CD4-positive, alpha-beta memory T cell (primary cell): ENCODE measurements at regions not wholly inside any gene's neighbourhood (a gene's known extent, or its start where the extent isn't known, plus 50 kb on each side); places are given as distances from the start of the nearest gene placed in this dataset.

Experiments used
- CTCF ChIA-PET: fragments of 350-600 bp; sonication (Branson Sonifier 250); formaldehyde crosslinking; loops from one replicate; lab custom pipeline; 2021; ENCODE audit warnings: inconsistent platforms; ENCODE audit not compliant: partially characterized antibody; lab: Charles Lee
- POLR2A ChIA-PET: fragments of 350-600 bp; sonication (Branson Sonifier 250); formaldehyde crosslinking; loops from one replicate; lab custom pipeline; 2021; ENCODE audit not compliant: partially characterized antibody; lab: Charles Lee
- DNase-seq, 5 donors: peaks; one replicate each; pipeline versions ENCODE4 v3.0.0 to v3.0.0-alpha.2; 2020 to 2022; ENCODE audit warnings: mixed read lengths in 1 of 5
- H3K27ac ChIP-seq: one replicate; pipeline ENCODE4 v1.7.0; 2013; ENCODE audit warnings: low read depth, low read length
- H3K27me3 ChIP-seq: 2 replicates; pipeline ENCODE4 v1.7.0; 2013; ENCODE audit warnings: mild to moderate bottlenecking, low read length, moderate library complexity; ENCODE audit not compliant: insufficient read depth
- H3K36me3 ChIP-seq: 2 replicates; pipeline ENCODE4 v1.7.0; 2013; ENCODE audit warnings: mild to moderate bottlenecking, low read length, moderate library complexity; ENCODE audit not compliant: insufficient read depth
- H3K4me1 ChIP-seq: 2 replicates; pipeline ENCODE4 v1.7.0; 2013; ENCODE audit warnings: mild to moderate bottlenecking, low read length, moderate library complexity; ENCODE audit not compliant: insufficient read depth
- H3K4me3 ChIP-seq, 2 donors: one replicate each; pipeline ENCODE4 v1.7.0; 2013; ENCODE audit warnings: low read length in 2 of 2, mild to moderate bottlenecking in 1 of 2
- H3K9me3 ChIP-seq, 2 donors: one replicate each; pipeline ENCODE4 v1.7.0; 2013; ENCODE audit warnings: low read length in 2 of 2, control low read depth in 1 of 2; ENCODE audit not compliant: control insufficient read depth in 1 of 2
- H3K27ac Mint-ChIP-seq, 7 donors: one replicate each; pipeline ENCODE4 v1.8.0; 2020 to 2021; ENCODE audit warnings: mixed read lengths in 7 of 7, mild to moderate bottlenecking in 6 of 7, inconsistent platforms in 3 of 7, moderate library complexity in 3 of 7
- H3K27me3 Mint-ChIP-seq, 2 donors: one replicate each; pipeline ENCODE4 v1.8.0; 2020 to 2021; ENCODE audit warnings: mixed read lengths in 2 of 2
- H3K36me3 Mint-ChIP-seq, 2 donors: one replicate each; pipeline ENCODE4 v1.8.0; 2020 to 2021; ENCODE audit warnings: mixed read lengths in 2 of 2, inconsistent platforms in 1 of 2, mild to moderate bottlenecking in 1 of 2
- H3K4me1 Mint-ChIP-seq, 4 donors: one replicate each; pipeline ENCODE4 v1.8.0; 2020 to 2021; ENCODE audit warnings: mixed read lengths in 4 of 4, mild to moderate bottlenecking in 1 of 4
- H3K4me3 Mint-ChIP-seq, 8 donors: one replicate each; pipeline ENCODE4 v1.8.0; 2020 to 2021; ENCODE audit warnings: mixed read lengths in 8 of 8, mild to moderate bottlenecking in 7 of 8, moderate library complexity in 6 of 8, inconsistent platforms in 3 of 8
- H3K9me3 Mint-ChIP-seq, 8 donors: one replicate each; pipeline ENCODE4 v1.8.0; 2020 to 2021; ENCODE audit warnings: mixed read lengths in 8 of 8, mild to moderate bottlenecking in 5 of 8, inconsistent platforms in 3 of 8, moderate library complexity in 1 of 8
- intact Hi-C: fragments of 100-400 bp; cut with micrococcal nuclease; formaldehyde crosslinking; loops from one replicate; pipeline ENCODE4 v1.15.1; 2023

DNA sequence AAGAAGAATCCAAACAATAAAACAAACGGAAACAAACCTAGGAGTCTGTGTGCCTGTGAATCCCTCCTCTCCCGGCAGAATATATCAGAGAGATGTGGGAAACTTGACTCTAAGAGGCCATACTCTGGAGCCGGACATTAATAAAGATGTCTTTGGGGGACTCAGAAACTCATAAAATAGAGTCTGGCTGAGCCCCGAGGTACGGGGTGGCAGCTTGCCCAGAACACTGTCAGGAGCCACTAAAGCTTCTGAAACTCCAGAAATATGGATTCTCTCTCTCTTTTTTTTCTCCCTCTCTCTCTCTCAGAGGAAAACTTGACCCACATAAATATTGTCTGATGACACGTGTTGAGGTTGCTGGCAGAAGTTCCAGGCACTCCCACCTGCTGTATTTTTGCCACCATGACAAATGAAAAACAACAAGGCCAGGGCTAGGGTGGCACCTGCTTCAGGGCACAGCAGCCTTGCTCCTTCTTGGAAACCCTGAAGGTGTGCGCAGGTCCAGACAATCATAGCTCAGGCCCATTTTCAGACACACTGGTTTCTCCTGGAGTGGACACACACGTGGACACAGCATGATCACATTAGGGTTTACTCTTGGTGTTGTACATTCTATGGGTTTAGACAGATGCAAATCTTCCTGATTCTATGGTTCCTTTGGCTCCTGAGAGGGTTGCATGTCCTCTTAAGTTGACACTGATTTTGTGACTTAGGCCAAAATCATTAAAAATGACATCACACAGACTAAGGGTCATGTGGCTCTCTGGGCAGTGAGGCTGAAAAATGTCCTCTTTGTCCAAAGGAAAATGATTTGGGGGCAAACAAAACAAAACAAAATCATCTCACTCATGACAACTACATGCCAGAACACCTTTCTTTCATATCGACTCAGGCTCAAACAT lies 282.6 kb upstream of the IRX3 start:
- H3K27ac Mint-ChIP-seq, result no peak overlapping the region
- intact Hi-C loops, result no loop called here
- H3K27me3 Mint-ChIP-seq, result no peaks in the 10 kb centered on the region
- Histone ChIP-seq H3K4me1 (no peaks in the 10 kb centered on the region), H3K9me3 (no peaks in the 10 kb centered on the region), H3K4me3 (no peak overlapping the region), H3K27me3 (no peaks in the 10 kb centered on the region), H3K36me3 (no peaks in the 10 kb centered on the region), H3K27ac (no peak overlapping the region)
- no peak overlapping the region for H3K4me3 Mint-ChIP-seq
- no peak for DNase-seq
- ChIA-PET POLR2A (no interaction called here), CTCF (no interaction called here)
- H3K36me3 Mint-ChIP-seq, result no peaks in the 10 kb centered on the region
- no peaks in the 10 kb centered on the region for H3K4me1 Mint-ChIP-seq
- peaks cover 0 to 2% (median 0%) of the 10 kb centered on the region in 8 donors for H3K9me3 Mint-ChIP-seq

- H3K36me3 ChIP-seq, result no peaks in the 10 kb centered on the region
- Mint-ChIP-seq H3K27me3 (no peaks in the 10 kb centered on the region), H3K27ac (no peak overlapping the region), H3K9me3 (peaks cover 0 to 2% (median 0%) of the 10 kb centered on the region in 8 donors), H3K36me3 (no peaks in the 10 kb centered on the region), H3K4me1 (no peaks in the 10 kb centered on the region), H3K4me3 (no peak overlapping the region)
- ChIA-PET CTCF (no interaction called here), POLR2A (no interaction called here)
- intact Hi-C loops, result no loop called here
- H3K4me3 ChIP-seq, result no peak overlapping the region
- no peaks in the 10 kb centered on the region for H3K4me1 ChIP-seq
- no peak overlapping the region for H3K27ac ChIP-seq
- no peaks in the 10 kb centered on the region for H3K9me3 ChIP-seq
- no peak for DNase-seq
- H3K27me3 ChIP-seq, result no peaks in the 10 kb centered on the region
Measured at GRCh38 chr16:54564841-54565240, 278.3 kb upstream of the IRX3 start.

DNA sequence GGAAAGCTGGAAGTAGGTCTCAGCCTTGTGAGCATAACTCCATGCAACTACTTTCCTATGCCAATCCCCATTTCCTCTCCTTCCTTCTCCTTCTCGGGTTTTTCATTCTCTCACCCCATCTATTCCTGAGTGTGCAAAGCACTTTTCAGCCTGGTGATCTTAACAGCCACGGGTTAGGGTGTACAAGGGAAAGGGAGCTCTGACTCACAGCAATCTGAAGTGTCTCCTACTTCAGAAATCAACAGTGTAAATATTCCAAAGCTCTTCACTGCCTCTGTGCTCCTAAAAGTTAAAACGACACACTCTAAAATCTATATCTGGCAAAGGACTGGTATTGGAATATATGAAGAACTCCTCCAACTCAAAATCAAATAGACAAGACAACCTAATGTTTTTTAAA lies 268.0 kb upstream of the IRX3 start:
- Mint-ChIP-seq H3K4me1 (no peaks in the 10 kb centered on the region), H3K36me3 (no peaks in the 10 kb centered on the region), H3K27ac (no peak overlapping the region), H3K4me3 (no peak overlapping the region), H3K9me3 (peaks cover 0 to 12% (median 8%) of the 10 kb centered on the region in 8 donors), H3K27me3 (peaks cover 3 to 5% of the 10 kb centered on the region in 2 donors)
- H3K27me3 ChIP-seq, result no peaks in the 10 kb centered on the region
- no peaks in the 10 kb centered on the region for H3K9me3 ChIP-seq
- H3K36me3 ChIP-seq, result no peaks in the 10 kb centered on the region
- no peak overlapping the region for H3K27ac ChIP-seq
- no peaks in the 10 kb centered on the region for H3K4me1 ChIP-seq
- CTCF ChIA-PET, result no interaction called here
- H3K4me3 ChIP-seq, result no peak overlapping the region
- intact Hi-C loops, result no loop called here
- POLR2A ChIA-PET, result no interaction called here
- DNase-seq, result no peak

DNA sequence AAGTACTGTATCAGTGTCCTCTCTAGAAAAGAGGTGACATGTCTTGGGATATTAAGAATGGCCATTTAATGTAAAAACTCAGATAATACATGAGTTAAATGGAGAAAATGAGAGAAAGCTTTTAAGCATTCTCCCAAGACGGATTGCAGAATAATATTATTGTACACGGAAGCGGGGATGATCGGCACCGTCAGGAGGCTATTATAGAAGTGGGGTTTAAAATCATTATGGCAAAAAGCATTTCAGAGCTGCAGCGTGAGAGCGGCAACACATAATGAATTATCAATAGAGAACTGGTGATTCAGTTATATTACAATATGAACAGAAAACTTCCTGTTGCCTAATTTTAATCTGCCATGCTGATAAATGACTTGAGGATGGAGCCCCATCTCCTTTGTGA lies 261.7 kb upstream of the IRX3 start:
- ChIA-PET CTCF (no interaction called here), POLR2A (no interaction called here)
- no peak overlapping the region for H3K4me3 Mint-ChIP-seq
- no peaks in the 10 kb centered on the region for H3K27me3 ChIP-seq
- H3K27me3 Mint-ChIP-seq, result peaks cover 2 to 4% of the 10 kb centered on the region in 2 donors
- no peaks in the 10 kb centered on the region for H3K9me3 ChIP-seq
- no peak for DNase-seq
- H3K9me3 Mint-ChIP-seq, result peaks cover 0 to 2% (median 0%) of the 10 kb centered on the region in 8 donors
- no peak overlapping the region for H3K27ac ChIP-seq
- no peaks in the 10 kb centered on the region for H3K4me1 Mint-ChIP-seq
- intact Hi-C loops, result no loop called here
- H3K4me1 ChIP-seq, result no peaks in the 10 kb centered on the region
- no peaks in the 10 kb centered on the region for H3K36me3 Mint-ChIP-seq
- H3K36me3 ChIP-seq, result no peaks in the 10 kb centered on the region
- H3K4me3 ChIP-seq, result no peak overlapping the region
- H3K27ac Mint-ChIP-seq, result no peak overlapping the region

- CTCF ChIA-PET, result no interaction called here
- Mint-ChIP-seq H3K27me3 (peaks cover 2 to 4% of the 10 kb centered on the region in 2 donors), H3K4me1 (no peaks in the 10 kb centered on the region), H3K36me3 (no peaks in the 10 kb centered on the region), H3K9me3 (peaks cover 0 to 2% (median 0%) of the 10 kb centered on the region in 8 donors), H3K27ac (no peak overlapping the region), H3K4me3 (no peak overlapping the region)
- no peaks in the 10 kb centered on the region for H3K27me3 ChIP-seq
- H3K27ac ChIP-seq, result no peak overlapping the region
- H3K36me3 ChIP-seq, result no peaks in the 10 kb centered on the region
- H3K4me1 ChIP-seq, result no peaks in the 10 kb centered on the region
- intact Hi-C loops, result no loop called here
- no peak for DNase-seq
- no peaks in the 10 kb centered on the region for H3K9me3 ChIP-seq
- POLR2A ChIA-PET, result no interaction called here
- no peak overlapping the region for H3K4me3 ChIP-seq
Measured at GRCh38 chr16:54547052-54547451, 260.5 kb upstream of the IRX3 start.

GRCh38 chr16:54546521-54546920 lies 259.9 kb upstream of the IRX3 start:
- H3K9me3 ChIP-seq, result no peaks in the 10 kb centered on the region
- no peak overlapping the region for H3K27ac Mint-ChIP-seq
- intact Hi-C loops, result no loop called here
- H3K27me3 Mint-ChIP-seq, result peaks cover 2 to 6% of the 10 kb centered on the region in 2 donors
- no peak overlapping the region for H3K4me3 ChIP-seq
- no peaks in the 10 kb centered on the region for H3K27me3 ChIP-seq
- H3K27ac ChIP-seq, result no peak overlapping the region
- POLR2A ChIA-PET, result no interaction called here
- peaks cover 0 to 2% (median 0%) of the 10 kb centered on the region in 8 donors for H3K9me3 Mint-ChIP-seq
- H3K4me1 ChIP-seq, result no peaks in the 10 kb centered on the region
- CTCF ChIA-PET, result no interaction called here
- no peaks in the 10 kb centered on the region for H3K4me1 Mint-ChIP-seq
- no peaks in the 10 kb centered on the region for H3K36me3 Mint-ChIP-seq
- no peak for DNase-seq
- no peak overlapping the region for H3K4me3 Mint-ChIP-seq
- no peaks in the 10 kb centered on the region for H3K36me3 ChIP-seq

GRCh38 chr16:54545854-54546511 lies 259.4 kb upstream of the IRX3 start:
- peaks cover 0 to 2% (median 0%) of the 10 kb centered on the region in 8 donors for H3K9me3 Mint-ChIP-seq
- Histone ChIP-seq H3K27me3 (no peaks in the 10 kb centered on the region), H3K4me3 (no peak overlapping the region), H3K4me1 (no peaks in the 10 kb centered on the region), H3K9me3 (no peaks in the 10 kb centered on the region), H3K27ac (no peak overlapping the region), H3K36me3 (no peaks in the 10 kb centered on the region)
- intact Hi-C loops, result no loop called here
- H3K27me3 Mint-ChIP-seq, result peaks cover 2 to 6% of the 10 kb centered on the region in 2 donors
- CTCF ChIA-PET, result no interaction called here
- no peaks in the 10 kb centered on the region for H3K4me1 Mint-ChIP-seq
- DNase-seq, result no peak
- POLR2A ChIA-PET, result no interaction called here
- H3K4me3 Mint-ChIP-seq, result no peak overlapping the region
- no peaks in the 10 kb centered on the region for H3K36me3 Mint-ChIP-seq
- H3K27ac Mint-ChIP-seq, result no peak overlapping the region
